K562 (cell line): ENCODE measurements at regions not wholly inside any gene's neighbourhood (a gene's known extent, or its start where the extent isn't known, plus 50 kb on each side); places are given as distances from the start of the nearest gene placed in this dataset.

Experiments used
- GATAD2A ChIP-seq: fragments of 450-650 bp; IDR thresholded peaks from 2 replicates; pipeline ENCODE4 v1.6.1; 2017
- HDAC6 ChIP-seq: IDR thresholded peaks from 2 replicates; pipeline ENCODE4 v1.6.1; 2012; ENCODE audit warnings: low read depth, mild to moderate bottlenecking, control low read depth, inconsistent platforms, low read length, moderate library complexity
- KLF16 ChIP-seq: IDR thresholded peaks from 2 replicates; pipeline ENCODE4 v1.6.1; 2016; ENCODE audit warnings: antibody characterized with exemption
- SNRNP70 ChIP-seq: fragments of 200-400 bp; formaldehyde crosslinking; optimal IDR thresholded peaks from 2 replicates; pipeline ENCODE3; 2017; ENCODE audit warnings: low read depth, low read length
- USF2 ChIP-seq: sonication (generic); formaldehyde crosslinking; IDR thresholded peaks from 2 replicates; pipeline ENCODE4 v1.5.0; 2020; ENCODE audit warnings: missing genetic modification reagents
- ZNF134 ChIP-seq: fragments of 250-450 bp; sonication (Bioruptor Pico); conservative IDR thresholded peaks from 2 replicates; pipeline ENCODE4 v1.4.0; 2020
- TF ChIP-seq, protein P1 (sequence below): sonication (generic); formaldehyde crosslinking; IDR thresholded peaks from 2 replicates; pipeline ENCODE4 v1.8.0; 2023; ENCODE audit warnings: mild to moderate bottlenecking, missing genetic modification reagents

DNA sequence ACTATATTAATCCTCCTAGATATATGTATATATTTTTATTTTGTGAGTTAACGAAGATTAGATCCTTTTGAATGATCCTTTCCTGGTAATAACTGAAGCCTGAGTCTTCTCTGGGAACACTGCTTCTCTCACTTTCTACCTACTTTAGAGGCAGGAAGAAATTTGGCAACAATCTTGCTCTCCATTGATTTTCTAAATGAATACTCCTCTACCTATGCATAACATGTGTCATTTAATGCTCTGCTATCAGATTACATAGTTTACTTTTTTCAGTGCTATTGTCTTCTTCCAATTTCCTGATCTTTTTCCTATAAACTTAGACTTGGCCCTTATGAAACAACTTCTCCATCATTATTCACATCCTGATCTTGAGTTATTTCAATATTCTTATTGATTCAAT lies 60.4 kb upstream of the PDHA2 start:
- TF ChIP-seq HDAC6 = no peak
- TF ChIP-seq, protein P1, sequence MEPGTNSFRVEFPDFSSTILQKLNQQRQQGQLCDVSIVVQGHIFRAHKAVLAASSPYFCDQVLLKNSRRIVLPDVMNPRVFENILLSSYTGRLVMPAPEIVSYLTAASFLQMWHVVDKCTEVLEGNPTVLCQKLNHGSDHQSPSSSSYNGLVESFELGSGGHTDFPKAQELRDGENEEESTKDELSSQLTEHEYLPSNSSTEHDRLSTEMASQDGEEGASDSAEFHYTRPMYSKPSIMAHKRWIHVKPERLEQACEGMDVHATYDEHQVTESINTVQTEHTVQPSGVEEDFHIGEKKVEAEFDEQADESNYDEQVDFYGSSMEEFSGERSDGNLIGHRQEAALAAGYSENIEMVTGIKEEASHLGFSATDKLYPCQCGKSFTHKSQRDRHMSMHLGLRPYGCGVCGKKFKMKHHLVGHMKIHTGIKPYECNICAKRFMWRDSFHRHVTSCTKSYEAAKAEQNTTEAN (CRISPR knock-in tag) = no peak
- no peak for TF ChIP-seq SNRNP70
- TF ChIP-seq ZNF134 (CRISPR knock-in tag) = no peak
- no peak for TF ChIP-seq GATAD2A
- TF ChIP-seq KLF16 = no peak
- TF ChIP-seq USF2 (CRISPR knock-in tag) = no peak
